NCI-H2196 (cell line): ENCODE measurements at regions not wholly inside any gene's neighbourhood (a gene's known extent, or its start where the extent isn't known, plus 50 kb on each side); places are given as distances from the start of the nearest gene placed in this dataset.

Source experiments
- DNase-seq: peaks from one replicate; lab custom pipeline; 2025; ENCODE audit not compliant: unreplicated experiment; lab: John Stamatoyannopoulos, UW

GRCh38 chr3:21357241-21357640 lies 393.8 kb downstream of the ZNF385D start:
- no peak for DNase-seq

DNA sequence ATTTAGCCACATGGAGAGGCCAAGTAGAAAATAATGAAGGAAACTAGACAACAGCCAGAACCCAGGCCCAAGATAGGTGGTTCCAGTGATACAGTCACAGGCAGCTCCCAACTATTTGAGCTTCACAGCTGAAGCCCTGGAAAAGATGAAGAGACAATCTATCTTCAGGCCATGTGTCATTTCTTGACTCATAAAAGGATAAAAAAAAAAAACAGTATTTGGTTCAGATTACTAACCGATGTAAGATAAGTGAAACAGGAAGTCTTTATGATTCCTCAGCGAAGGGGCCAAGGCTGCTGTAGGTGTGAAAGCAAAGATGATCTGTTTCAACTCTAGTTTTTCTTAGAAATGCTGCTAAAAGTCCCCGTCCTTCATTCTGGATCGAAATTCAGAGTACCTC lies 394.6 kb downstream of the ZNF385D start:
- DNase-seq: no peak

- DNase-seq: no peak
Observed at GRCh38 chr3:21345382-21345976, 405.5 kb downstream of the ZNF385D start.

GRCh38 chr3:21331857-21332256 lies 419.2 kb downstream of the ZNF385D start:
- DNase-seq: no peak

- no peak for DNase-seq
Observed at GRCh38 chr3:21331321-21331720, 419.7 kb downstream of the ZNF385D start.

- no peak for DNase-seq
Observed at GRCh38 chr3:21330293-21330692, 420.7 kb downstream of the ZNF385D start.

DNA sequence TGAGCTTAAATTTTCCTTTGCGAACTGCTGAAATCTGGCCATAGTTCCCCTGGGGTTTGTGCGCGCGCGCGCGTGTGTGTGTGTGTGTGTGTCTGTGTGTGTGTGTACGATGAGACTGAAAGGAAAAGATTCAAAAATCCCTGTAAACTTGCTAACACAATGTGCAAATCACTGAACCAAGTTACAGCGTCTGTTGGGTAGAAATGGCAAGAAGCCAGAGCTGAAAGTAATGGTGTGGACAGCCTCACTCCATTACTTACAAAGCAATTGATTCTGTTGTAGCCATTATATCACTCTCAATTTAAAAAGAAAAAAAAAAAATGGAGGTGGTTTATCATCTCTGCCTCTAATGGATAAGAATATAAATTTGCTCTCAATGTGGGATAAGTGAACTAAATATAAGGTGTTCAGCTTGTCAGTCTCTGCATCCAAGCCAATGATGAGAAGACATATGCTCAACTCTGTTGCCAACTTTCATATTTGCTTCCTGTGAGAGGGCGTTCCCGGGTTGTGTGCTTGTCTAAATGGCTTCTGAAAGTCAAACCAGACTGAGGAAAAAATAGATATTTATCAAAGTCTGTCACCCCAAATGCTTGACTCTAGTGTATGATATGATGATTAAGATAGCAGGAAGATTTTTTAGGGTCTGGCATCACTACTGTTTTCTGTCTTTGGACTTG lies 422.2 kb downstream of the ZNF385D start:
- DNase-seq: no peak

- DNase-seq: no peak
Observed at GRCh38 chr3:21326704-21327475, 424.1 kb downstream of the ZNF385D start.

GRCh38 chr3:21314688-21315087 lies 436.3 kb downstream of the ZNF385D start:
- DNase-seq: no peak

DNA sequence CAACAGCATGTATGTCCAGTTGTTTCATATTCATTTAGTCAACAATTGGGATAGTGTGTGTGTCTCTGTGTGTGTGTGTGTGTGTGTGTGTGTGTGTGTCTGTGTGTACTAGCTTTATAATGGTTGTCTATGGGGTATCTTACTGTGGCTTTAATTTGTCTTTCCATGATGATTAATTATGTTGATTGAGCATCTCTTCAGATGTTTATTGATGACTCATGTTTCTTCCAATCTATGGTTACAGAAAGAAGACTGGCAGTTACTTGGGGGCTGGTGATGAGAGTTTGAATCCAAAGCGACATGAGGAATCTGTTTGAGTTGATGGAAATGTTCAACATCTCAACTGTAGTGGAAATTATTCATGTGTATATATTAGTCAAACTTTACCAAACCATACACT lies 440.1 kb downstream of the ZNF385D start:
- no peak for DNase-seq

DNA sequence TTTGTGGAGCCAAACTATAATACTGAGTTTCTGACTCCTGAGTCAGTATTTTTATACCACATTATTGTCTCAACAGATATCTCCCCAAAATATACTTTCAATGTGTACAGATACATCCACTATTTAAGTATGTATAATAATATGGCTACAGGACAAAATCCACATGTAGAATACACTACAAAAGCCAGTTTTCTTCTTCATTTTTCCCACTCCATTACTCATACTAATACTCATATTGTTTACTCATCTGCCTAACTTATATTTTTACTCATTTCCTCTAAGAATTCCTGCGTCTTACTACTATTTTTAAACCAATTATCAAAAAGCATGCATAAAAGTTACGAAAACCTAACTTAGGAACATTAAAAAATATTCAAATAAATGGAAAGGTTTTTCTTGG lies 440.8 kb downstream of the ZNF385D start:
- no peak for DNase-seq

DNA sequence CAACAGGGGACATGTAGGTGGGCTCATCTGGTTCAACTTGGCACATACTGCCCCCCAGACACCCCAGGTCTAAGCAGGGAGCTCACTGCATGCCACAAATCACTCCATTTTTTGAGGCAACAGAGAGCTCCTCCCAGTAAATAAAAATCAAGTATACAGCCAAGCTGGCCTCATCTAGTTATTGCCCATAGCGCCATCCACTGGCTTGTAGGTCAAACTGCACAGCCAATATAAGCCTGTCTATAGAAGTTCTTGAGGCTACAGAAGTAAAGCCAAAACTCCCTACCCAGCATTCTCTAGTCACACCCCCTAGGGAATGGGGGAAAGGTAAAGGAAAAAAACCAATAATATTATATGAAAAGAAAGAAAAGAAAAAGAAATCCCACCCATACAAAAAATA lies 453.7 kb downstream of the ZNF385D start:
- DNase-seq: no peak

- no peak for DNase-seq
Observed at GRCh38 chr3:21294768-21295167, 456.2 kb downstream of the ZNF385D start.

DNA sequence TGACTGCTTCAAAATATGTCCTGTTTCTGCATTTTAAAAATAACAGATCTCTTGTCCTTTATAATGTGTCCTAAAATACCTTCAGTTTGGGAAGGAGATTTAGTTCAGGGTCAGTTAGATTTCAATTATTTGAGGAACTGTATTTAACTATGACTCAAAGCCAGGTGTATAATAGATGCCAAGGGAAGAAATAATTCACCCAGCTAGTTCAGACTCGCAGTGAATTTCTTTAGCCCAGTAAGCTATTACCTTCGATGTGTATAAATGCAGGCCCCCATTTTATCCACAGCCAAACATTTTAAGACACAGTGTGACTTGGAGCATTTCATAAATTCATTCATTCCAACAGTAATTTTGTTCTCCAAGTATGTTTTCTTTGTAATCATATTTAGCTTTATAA lies 458.0 kb downstream of the ZNF385D start:
- no peak for DNase-seq

DNA sequence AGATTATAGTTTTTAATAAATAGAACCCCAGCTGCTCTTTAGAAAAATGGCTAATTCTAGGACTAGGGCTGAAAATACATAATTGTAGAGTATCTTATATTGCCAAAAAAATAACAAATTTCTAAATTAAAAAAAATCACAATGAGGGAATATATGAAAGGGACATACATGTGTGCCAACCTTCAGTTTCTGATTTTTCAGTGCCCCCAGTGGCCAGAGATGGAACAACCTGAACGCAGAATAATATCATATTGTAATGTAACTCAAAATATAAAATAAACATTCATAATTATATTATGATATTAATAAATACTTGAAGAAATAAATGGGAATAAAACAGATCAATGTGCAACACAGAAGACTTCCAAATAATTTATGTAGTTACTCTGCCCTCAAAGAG lies 460.5 kb downstream of the ZNF385D start:
- DNase-seq: no peak

DNA sequence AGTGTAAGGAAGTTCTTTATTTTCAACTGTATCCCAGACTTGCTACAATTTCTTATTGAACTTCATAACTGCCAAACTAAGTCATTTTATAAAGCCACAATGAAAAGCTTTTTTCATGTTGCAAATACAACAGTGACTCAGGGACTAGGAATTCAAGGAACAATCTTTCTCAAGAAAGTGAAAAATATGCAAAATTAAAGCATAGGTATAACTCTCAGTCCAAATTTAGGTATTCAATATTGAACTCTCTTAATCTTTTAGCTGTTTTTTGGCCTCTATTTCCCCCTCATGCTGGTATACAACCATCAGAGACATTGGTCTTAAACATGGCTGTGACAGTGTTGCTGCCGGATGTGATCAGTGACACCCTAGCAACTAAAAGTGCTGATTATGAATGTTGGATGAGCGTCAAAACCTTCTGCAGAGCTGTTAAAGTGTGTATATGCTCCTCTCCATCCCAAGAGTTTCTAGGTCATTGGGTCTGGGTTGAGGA lies 476.9 kb downstream of the ZNF385D start:
- no peak for DNase-seq

GRCh38 chr3:21273259-21274025 lies 477.6 kb downstream of the ZNF385D start:
- no peak for DNase-seq

- DNase-seq: no peak
Observed at GRCh38 chr3:21271606-21272016, 479.4 kb downstream of the ZNF385D start.

DNA sequence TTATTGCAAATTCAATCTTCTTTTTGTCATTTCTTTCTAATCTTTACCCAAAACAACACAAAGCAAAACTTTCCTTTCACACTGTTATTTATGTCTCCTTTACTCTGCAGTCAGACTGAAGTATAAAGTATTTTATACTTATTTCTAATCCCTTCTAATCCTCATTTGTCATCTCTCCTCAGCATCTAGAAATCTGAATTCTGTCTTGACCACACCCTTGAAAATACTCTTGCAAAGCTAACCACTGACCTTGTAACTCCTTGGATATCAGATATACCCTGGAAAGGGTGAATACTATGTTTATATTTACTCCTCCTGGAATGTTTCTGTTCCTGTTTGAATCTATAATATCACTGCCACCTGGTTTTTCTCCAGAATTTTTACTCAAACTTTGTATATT lies 481.1 kb downstream of the ZNF385D start:
- DNase-seq: no peak

- no peak for DNase-seq
Observed at GRCh38 chr3:21260507-21260906, 490.5 kb downstream of the ZNF385D start.

DNA sequence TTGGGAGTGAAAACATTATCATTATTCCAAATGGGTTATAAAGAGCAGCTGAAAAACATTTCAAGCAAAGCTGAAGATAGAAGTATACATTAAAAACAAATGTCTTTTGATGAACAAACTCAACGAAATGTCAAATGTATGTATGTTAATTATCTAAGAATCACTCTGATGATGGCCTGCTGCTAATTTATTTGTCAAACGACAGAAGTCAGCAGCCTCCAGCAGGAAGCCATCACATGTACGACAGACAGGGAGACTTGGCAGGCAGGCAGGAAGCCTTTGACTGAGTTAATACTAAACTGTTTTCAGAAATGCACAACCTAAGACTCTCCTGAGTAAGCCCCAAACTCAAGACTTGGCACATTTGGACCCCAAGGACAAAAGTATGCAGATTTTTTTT lies 491.1 kb downstream of the ZNF385D start:
- DNase-seq: no peak
